ENCODE measurements at regions not wholly inside any gene's neighbourhood (a gene's known extent, or its start where the extent isn't known, plus 50 kb on each side); places are given as distances from the start of the nearest gene placed in this dataset.

DNA sequence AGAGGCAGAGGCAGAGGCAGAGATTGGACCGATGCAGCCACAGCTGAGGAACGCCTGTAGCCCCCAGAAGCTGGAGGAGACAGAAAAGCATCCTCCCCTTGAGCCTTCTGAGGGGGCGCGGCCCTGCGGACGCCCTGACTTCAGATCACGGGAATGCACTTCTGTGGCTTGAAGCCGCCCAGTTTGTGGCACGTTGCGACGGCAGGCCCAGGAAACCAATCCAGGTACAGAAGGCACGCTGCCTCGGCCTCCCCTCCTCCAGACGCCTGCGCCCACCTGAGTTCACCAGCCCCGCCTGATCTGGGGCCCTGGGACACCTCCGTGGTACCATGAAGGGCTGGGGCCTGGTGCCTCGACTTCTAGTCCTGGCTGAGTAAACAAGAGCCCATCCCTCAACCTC, 82.0 kb downstream of the NCOR2 start:
- no peaks in the 10 kb centered on the region for H3K9me3 ChIP-seq
- no peak for TF ChIP-seq CTCF (IDR thresholded peaks at IDR 0.05)
- no peak for DNase-seq (ENCODE audit: low spot score)
- H3K4me1 ChIP-seq = peaks cover 0 to 56% of the 10 kb centered on the region in 2 donors
- H3K36me3 ChIP-seq = peaks cover 26% of the 10 kb centered on the region
- no peaks in the 10 kb centered on the region for H3K27me3 ChIP-seq
- H3K4me3 ChIP-seq = no peak overlapping the region
- H3K27ac ChIP-seq = no peak overlapping the region

DNA sequence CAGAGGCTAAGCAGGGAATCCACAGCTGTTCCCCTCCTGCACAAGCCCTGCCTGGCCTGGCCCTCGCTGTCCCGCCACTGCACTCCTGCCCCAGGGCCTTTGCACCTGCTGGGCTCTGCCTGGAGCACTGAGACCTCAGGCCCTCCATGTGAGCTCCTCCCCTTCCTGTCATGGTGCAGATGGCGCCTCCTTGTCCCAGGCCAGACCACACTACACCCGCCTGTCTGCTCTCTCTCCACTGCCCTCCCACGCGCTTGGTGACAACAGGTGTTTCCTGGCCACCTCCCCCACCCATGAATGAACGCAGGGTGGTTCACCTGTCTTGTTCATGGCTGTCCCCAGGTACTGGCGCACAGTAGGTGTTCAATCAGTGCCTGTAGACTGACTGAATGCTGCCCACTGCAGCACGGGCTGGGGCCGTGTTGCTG, 82.9 kb downstream of the NCOR2 start:
- H3K4me1 ChIP-seq = peaks cover 0 to 59% of the 10 kb centered on the region in 2 donors
- peaks cover 26% of the 10 kb centered on the region for H3K36me3 ChIP-seq

DNA sequence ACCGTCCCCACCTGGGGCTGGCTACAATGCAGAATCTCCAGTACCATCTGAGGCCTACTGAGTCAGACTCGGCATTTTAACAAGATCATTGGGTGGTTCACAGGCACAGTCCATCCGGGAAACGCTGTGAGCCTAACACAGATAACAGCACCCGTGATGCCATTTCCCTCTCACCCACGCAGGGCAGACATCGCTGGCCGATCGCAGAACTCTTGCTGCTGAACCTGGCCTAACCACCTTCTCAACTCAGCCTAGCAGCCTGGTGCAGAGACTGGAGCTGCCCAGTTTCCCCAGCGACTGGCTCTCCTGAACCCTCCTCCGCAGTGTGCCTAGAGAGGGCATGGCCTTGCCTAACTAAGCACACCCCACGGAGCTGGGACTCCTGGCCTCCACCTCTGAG, 83.3 kb downstream of the NCOR2 start:
- no peak for TF ChIP-seq CTCF (IDR thresholded peaks at IDR 0.05)
- no peaks in the 10 kb centered on the region for H3K27me3 ChIP-seq
- H3K36me3 ChIP-seq = peaks cover 26% of the 10 kb centered on the region
- peaks cover 0 to 59% of the 10 kb centered on the region in 2 donors for H3K4me1 ChIP-seq
- no peak for DNase-seq (ENCODE audit: low spot score)
- no peak overlapping the region for H3K27ac ChIP-seq
- no peaks in the 10 kb centered on the region for H3K9me3 ChIP-seq
- no peak overlapping the region for H3K4me3 ChIP-seq

More for the DNA sequence above, 82.9 kb downstream of the NCOR2 start:
- no peak for TF ChIP-seq CTCF (IDR thresholded peaks at IDR 0.05)
- H3K9me3 ChIP-seq = no peaks in the 10 kb centered on the region
- DNase-seq (ENCODE audit: low spot score) = no peak
- no peak overlapping the region for H3K27ac ChIP-seq
- no peaks in the 10 kb centered on the region for H3K27me3 ChIP-seq
- no peak overlapping the region for H3K4me3 ChIP-seq

GRCh38 chr12:124482901-124483799, 84.3 kb downstream of the NCOR2 start:
- Histone ChIP-seq H3K36me3 (peaks cover 26% of the 10 kb centered on the region), H3K27ac (no peak overlapping the region), H3K9me3 (no peaks in the 10 kb centered on the region), H3K27me3 (no peaks in the 10 kb centered on the region), H3K4me3 (no peak overlapping the region), H3K4me1 (peaks cover 0 to 57% of the 10 kb centered on the region in 2 donors)
- DNase-seq (ENCODE audit: low spot score) = no peak
- no peak for TF ChIP-seq CTCF (IDR thresholded peaks at IDR 0.05)

- peaks cover 0 to 51% of the 10 kb centered on the region in 2 donors for H3K4me1 ChIP-seq
- peaks cover 28% of the 10 kb centered on the region for H3K36me3 ChIP-seq
- no peak for TF ChIP-seq CTCF (IDR thresholded peaks at IDR 0.05)
- no peak overlapping the region for H3K27ac ChIP-seq
- no peak for DNase-seq (ENCODE audit: low spot score)
- no peak overlapping the region for H3K4me3 ChIP-seq
- H3K27me3 ChIP-seq = no peaks in the 10 kb centered on the region
- H3K9me3 ChIP-seq = no peaks in the 10 kb centered on the region
Observed at GRCh38 chr12:124482567-124482893, 84.9 kb downstream of the NCOR2 start.

Data from right atrium auricular region (tissue), 2 donors.